ENCODE measurements at regions not wholly inside any gene's neighbourhood (a gene's known extent, or its start where the extent isn't known, plus 50 kb on each side); places are given as distances from the start of the nearest gene placed in this dataset.
"Not testable (repeated sequence)": the region's sequence is repeated elsewhere in the genome, so short reads cannot be mapped to it uniquely, and the experiment has no call there.

DNA sequence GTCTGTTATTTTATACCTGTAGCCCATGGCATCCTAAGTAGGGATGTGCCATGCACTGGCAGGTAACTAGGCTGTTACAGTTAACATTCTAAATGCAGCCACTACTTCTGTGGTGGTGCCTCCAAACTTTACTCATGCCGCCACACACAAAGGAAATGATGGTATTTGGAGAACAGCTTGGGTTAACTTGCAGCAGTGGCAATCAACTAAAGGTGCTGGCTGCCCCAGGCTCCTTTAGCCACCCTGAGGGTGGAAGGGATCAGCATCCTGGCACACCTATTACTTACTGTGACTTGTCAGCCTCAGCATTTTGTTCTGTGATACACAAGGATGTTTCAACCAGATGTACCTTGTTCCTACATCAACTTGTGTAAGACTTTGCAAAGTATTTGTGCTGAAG is 221.8 kb upstream of the PPP1R3A start:
- in situ Hi-C loops (cut with MboI; ENCODE audit: low pct_unique_long_range_greater_than_20kb, low sequenced_read_pairs) = no loop called here
- no peak for DNase-seq

DNA sequence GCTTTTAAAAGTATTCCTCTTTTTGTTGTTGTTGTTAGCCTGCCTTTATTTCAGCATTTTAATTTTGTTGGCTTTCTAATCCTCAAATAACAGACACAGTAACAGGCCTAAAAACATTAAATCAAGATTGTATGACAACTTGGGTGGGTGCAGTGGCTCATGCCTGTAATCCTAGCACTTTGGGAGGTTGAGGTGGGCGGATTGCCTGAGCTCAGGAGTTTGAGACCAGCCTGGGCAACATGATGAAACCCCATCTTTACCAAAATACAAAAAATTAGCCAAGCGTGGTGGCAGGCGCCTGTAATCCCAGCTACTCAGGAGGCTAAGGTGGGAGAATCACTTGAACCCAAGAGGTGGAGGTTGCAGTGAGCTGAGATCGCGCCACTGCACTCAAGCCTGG is 220.9 kb upstream of the PPP1R3A start:
- DNase-seq; in situ Hi-C loops (cut with MboI; ENCODE audit: low pct_unique_long_range_greater_than_20kb, low sequenced_read_pairs): not testable (repeated sequence)

DNA sequence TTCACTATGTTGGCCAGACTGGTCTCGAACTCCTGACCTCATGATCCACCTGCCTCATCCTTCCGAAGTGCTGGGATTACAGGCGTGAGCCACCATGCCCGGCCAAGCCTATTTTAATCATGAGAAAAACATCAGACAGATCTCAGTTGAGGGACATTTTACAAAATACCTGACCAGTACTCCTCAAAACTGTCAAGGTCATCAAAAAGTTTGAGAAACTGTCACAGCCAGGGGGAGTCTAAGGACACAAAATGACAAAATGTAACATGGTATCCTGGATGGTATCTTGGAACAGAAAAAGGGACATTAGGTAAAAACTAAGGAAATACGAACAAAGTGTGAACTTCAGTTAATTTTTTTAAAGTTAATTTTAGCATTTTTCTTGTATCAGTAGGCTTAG is 219.8 kb upstream of the PPP1R3A start:
- in situ Hi-C loops (cut with MboI; ENCODE audit: low pct_unique_long_range_greater_than_20kb, low sequenced_read_pairs) = no loop called here
- no peak for DNase-seq

DNA sequence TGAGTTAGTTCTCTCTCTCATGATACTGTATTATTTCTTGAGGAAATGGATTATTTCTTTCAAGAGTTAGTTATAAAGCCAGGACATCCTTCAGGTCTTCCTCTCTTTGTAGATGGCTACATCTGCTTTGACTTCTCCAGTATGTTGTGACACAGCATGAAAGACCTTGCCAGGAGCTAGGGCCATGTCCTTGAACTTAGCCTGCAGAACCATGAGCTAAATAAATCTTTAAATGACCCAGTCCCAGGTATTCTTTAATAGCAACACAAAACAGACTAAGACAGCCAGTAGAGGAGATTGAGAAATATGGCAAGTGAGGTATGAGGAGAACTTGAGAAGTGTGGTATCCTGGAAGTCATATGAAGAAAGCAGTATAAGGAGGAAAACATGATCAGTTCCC is 214.9 kb upstream of the PPP1R3A start:
- in situ Hi-C loops (cut with MboI; ENCODE audit: low pct_unique_long_range_greater_than_20kb, low sequenced_read_pairs) = no loop called here

DNA sequence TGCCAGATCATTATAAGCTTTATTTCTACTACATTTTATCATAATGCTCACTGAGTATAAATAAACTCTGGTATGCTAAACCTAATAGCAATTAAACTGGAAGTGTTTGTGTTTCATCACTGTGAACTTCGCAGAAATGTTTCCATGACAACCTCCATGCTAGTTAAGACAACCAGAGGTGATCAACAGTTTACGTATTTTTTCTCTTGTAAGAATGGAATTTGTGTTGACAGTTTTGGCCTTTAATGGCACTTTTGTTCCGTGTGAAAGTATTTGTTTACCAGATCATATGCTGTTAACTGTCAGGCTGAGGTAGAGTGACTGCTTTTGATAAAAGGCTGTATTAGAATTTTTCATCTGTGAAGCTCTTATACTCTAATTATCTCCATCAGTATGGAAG is 212.1 kb upstream of the PPP1R3A start:
- DNase-seq = no peak
- in situ Hi-C loops (cut with MboI; ENCODE audit: low pct_unique_long_range_greater_than_20kb, low sequenced_read_pairs) = no loop called here

More for the DNA sequence above, 214.9 kb upstream of the PPP1R3A start:
- no peak for DNase-seq

DNA sequence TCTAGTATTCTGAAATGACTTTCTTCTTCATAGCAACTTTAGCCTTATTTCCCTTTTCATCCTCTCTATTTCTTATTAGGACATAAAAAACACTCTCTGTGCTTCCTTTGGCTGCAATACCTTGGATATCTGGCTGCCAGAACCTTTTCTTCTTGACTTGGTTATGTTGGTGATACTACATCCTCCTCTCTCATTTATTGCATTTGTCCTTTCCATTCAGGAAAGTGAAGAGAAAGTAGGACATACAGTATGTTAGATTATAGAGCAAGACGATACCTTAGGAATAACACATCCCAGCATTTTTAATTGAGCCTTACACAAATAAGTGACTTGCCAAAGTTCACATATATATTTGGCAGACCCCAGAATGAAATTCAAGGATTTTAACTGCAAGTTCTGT is 210.1 kb upstream of the PPP1R3A start:
- in situ Hi-C loops (cut with MboI; ENCODE audit: low pct_unique_long_range_greater_than_20kb, low sequenced_read_pairs) = no loop called here
- no peak for DNase-seq

DNA sequence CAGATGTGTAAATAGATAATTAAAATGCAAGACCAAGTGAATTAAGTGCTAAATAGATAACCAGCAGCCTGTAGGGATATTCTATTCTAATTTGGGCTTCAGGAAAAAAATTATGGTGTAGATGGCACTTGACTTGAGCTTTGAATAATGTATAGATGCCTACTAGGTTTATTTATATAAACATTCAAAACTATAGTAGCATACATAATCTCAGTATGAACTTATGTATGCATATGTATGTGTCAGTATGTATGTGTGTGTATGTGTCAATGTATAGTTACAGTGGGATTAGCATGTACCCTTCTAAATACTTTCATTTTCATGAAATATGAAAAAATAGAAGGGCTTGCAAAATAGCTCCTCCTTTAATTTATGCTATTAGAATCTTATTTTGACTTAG is 207.3 kb upstream of the PPP1R3A start:
- in situ Hi-C loops (cut with MboI; ENCODE audit: low pct_unique_long_range_greater_than_20kb, low sequenced_read_pairs) = no loop called here
- no peak for DNase-seq

DNA sequence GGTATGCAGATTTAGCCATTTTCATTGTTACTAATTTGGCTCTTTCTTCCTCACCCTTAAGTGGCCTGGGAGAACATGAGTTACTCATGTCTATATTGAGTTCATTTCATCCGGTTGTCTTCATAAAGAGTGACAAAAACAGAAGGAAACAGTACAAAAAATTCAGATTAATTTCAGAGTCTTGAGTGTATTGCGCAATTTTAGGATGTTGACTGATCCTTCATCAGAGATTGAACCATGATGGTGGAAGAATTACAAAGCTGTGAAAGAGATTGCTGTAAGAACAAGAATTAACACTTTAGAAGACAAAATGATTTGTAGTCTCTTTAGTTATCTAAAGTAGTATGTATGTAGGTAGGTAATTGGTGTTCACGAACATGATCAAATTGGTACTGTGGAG is 194.0 kb upstream of the PPP1R3A start:
- in situ Hi-C loops (cut with MboI; ENCODE audit: low pct_unique_long_range_greater_than_20kb, low sequenced_read_pairs) = no loop called here
- DNase-seq = no peak

DNA sequence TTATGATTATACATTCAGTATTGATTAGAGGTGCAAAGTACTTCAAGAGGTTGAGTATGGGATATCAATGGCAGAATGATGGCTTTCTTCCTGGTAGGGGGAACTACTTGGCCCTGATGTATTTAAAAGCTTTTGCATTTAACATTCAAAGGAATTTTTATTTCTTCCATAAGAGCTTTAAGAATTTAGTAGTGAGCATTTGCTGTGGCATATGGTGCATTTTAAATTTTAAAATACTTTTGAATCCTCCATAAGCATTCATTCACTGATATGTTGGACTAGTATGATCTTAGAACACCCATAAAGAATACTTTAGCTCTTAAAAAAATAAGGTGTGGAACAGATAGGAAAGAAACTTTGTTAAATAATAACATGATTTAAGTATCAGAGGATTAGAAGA is 191.9 kb upstream of the PPP1R3A start:
- in situ Hi-C loops (cut with MboI; ENCODE audit: low pct_unique_long_range_greater_than_20kb, low sequenced_read_pairs) = no loop called here

DNA sequence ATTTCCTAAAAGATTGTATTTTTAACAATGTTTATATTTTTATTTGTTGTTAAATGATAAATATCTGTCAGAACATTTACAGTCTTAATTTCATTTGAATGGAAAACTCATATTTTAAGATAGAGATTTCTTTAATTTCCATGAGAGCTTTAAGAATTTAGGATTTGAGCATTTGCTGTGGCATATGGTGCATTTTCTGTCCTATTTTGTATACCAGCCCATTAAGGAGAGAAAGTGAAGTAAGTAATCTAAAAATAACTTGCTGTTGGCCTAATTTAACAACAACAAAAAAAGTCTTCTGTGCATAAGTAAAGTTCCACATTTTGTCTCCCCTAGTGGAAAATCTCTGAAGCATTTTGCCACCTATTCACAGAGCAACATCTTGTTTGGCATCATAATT is 190.9 kb upstream of the PPP1R3A start:
- in situ Hi-C loops (cut with MboI; ENCODE audit: low pct_unique_long_range_greater_than_20kb, low sequenced_read_pairs) = no loop called here
- DNase-seq = peak; percentile 23

More for the DNA sequence above, 191.9 kb upstream of the PPP1R3A start:
- no peak for DNase-seq

DNA sequence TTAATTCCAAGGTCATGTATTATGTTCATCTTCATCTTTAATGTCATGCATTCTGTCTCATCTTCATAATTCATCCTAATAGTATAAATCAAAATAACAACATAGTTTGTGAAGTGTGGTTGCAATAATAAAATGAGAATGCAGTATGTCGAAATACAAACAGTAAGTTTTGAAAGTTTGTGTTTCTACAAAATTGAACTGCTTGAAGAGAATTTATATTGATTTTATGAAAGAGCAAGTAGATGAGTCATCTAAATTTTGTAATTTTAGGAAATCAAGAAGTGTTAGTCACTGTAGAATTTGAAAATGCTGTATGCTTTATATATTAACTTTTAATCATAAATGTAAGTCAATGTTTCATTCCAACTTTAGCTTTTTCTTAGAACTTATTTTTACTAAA is 190.5 kb upstream of the PPP1R3A start:
- in situ Hi-C loops (cut with MboI; ENCODE audit: low pct_unique_long_range_greater_than_20kb, low sequenced_read_pairs) = no loop called here
- no peak for DNase-seq

DNA sequence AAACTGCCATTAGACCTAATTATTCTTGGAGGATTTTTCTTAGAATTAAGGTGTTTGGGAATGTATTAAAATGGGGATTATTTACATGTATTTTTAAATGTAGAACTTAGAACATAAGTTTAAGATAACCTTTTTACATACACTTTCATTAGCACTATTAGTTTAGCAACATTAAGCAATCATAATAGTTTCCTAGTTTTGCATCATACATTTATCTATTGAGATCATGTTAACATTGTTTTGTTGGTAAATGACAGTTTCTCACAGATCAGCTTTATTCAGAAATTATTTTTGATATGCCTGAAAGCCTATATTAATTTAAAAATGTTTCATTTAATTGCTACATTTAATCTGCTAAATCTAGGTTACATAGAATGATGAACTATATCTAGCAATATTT is 189.7 kb upstream of the PPP1R3A start:
- in situ Hi-C loops (cut with MboI; ENCODE audit: low pct_unique_long_range_greater_than_20kb, low sequenced_read_pairs) = no loop called here
- no peak for DNase-seq

DNA sequence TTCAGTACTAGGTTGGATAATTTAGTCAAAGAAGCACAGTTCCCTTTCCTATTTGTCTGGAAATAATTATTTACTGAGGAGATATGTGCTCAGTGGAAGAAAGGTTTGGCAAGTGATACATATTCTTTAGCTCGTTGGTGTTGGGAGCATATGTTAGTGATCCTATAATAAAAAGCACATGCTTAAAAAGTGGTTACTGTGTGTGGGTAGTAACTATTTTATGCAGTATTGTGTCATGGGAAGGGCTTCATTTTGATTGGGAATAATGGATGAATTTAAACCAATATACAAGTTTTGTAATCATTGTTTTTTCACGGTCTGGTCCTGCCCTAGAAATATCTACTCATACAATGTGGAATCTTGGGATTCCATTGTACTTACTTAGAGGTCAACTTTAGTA is 188.7 kb upstream of the PPP1R3A start:
- DNase-seq = no peak
- in situ Hi-C loops (cut with MboI; ENCODE audit: low pct_unique_long_range_greater_than_20kb, low sequenced_read_pairs) = no loop called here

DNA sequence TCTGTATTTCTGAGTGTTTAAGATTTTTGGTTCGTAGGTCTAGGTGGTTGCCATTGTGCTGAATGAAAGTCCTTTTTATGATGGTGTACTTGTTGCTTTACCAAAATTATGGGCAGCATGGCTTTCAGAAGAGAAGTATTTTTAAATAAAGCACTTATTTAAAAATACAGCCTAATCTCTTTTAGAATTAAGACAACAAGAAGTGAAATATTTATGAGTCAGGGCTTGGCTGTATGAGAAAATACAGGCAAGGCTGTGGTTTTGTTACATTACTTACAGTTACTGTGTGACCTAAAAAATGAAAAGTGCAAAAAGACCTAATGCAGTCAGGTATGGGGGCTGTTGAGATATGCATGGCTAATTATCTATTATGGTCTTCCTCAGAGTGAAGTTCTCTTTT is 185.2 kb upstream of the PPP1R3A start:
- in situ Hi-C loops (cut with MboI; ENCODE audit: low pct_unique_long_range_greater_than_20kb, low sequenced_read_pairs) = no loop called here
- DNase-seq = peak; percentile 26

DNA sequence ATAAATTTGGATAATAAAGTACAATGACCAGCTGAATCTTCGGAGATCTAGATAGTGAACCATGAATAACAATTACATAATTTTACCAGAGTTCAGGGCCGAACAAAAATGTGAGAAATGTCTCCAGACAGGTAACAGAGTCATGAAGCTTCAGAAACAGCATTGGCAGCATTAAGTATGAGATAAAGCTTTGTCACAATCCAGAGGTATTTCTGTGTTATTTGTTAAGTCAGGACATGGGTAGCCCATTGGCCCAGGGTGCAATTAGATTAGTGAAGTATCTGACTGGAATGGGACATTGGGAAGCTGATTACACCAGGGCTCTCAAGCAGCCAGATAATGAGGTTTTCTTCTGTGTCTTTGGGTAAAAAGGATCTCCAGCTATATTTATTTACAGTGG is 184.2 kb upstream of the PPP1R3A start:
- DNase-seq = no peak
- in situ Hi-C loops (cut with MboI; ENCODE audit: low pct_unique_long_range_greater_than_20kb, low sequenced_read_pairs) = no loop called here

DNA sequence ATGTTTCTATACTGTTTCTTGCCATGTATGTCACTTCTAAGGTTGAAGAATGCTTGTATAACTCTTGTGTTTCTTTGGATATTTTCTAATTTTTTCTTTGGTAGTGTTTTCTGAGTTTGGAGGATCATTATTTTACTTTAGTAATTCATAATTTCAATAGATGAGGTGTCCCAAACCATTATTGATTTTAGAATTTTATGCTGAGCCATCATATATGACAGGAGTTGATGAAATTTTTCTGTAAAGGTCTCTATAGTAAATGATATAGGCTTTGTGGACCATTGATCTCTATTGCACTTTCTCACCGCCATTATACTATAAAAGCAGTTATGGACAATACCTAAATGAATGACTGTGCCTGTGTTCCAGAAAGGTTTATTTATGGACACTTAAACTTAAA is 183.3 kb upstream of the PPP1R3A start:
- in situ Hi-C loops (cut with MboI; ENCODE audit: low pct_unique_long_range_greater_than_20kb, low sequenced_read_pairs) = no loop called here
- DNase-seq = no peak

DNA sequence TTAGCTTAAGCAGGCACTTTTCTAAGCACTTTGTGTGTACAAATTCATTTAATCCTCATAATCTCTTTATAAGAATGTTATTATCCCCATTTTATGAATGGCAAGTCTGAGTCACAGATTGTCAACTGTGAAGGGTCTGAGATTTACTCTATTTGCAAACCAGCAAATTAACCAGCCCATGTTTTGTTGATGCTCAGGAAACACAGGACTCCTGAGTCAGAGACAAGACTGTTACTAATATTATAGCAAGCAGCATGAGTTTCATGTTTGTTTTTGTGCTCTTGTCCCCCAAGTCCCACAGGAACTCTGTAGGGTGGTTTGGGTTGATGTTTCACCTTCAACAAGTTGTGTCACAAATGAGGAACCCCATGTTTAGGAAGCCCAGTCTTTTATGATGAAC is 182.0 kb upstream of the PPP1R3A start:
- in situ Hi-C loops (cut with MboI; ENCODE audit: low pct_unique_long_range_greater_than_20kb, low sequenced_read_pairs) = no loop called here

DNA sequence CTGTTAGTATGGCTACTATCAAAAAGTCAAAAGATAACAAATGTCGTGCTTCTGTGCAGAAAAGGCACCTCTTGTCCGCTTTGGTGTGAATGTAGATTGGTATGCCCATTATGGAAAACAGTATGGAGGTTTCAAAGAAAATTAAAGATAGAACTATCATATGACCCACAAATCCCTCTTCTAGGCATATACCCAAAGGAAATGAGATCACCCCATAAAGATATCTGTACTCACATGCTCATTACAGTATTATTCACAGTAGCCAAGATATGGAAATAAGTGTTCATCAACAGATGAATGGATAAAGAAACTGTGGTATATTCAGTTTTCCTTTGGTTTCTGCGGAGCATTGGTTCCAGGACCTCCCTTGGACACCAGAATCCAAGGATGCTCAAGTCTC is 180.5 kb upstream of the PPP1R3A start:
- in situ Hi-C loops (cut with MboI; ENCODE audit: low pct_unique_long_range_greater_than_20kb, low sequenced_read_pairs) = loop anchor here (25.0 kb wide), 1 partner anchor 313 kb away; the partner anchor contains the start of gene FOXP2
- DNase-seq = no peak

More for the DNA sequence above, 182.0 kb upstream of the PPP1R3A start:
- no peak for DNase-seq

DNA sequence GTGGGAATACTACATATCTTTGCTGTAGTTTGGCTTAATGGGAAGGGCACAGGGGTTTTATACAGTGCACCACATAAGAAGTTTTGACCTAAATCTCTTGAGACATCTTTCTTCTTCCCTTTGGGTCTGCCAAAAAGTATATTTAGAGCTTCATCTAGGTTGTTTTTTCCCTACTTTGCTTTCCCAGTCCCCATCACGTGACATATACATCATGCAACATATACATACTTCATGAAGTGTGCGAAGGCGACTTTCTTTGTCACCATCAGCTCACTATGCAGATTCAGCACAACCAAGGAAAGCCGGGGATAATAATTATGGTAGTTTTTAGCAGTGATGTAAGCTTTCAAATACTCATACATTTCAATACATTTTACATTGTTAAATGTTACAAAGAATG is 177.1 kb upstream of the PPP1R3A start:
- DNase-seq = no peak
- in situ Hi-C loops (cut with MboI; ENCODE audit: low pct_unique_long_range_greater_than_20kb, low sequenced_read_pairs) = loop anchor here (25.0 kb wide), 1 partner anchor 316 kb away; the partner anchor contains the start of gene FOXP2

DNA sequence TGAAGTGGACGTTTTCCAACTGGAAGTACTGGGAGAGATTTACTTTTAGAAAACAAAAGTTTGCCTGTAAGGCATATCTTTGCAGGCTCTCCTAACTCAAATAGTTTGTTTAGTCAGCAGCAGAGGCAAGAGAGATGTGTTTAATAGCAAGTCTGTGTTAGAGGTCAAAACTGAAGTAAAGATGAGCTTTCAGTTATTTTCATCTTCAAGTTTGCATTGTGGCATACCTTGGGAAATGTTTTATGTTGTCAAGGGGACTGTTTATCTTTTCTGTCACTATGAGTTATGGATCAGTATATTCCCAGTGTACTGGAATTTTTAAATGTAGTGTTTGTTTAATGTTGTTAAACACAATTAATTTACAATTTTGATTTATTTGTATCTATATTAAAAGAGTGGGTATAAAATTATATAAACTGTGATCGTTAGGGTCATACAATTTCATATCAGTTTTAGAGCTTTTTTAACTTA is 169.7 kb upstream of the PPP1R3A start:
- DNase-seq = no peak
- in situ Hi-C loops (cut with MboI; ENCODE audit: low pct_unique_long_range_greater_than_20kb, low sequenced_read_pairs) = loop anchor here (25.0 kb wide), 1 partner anchor 324 kb away; the partner anchor contains the start of gene FOXP2

DNA sequence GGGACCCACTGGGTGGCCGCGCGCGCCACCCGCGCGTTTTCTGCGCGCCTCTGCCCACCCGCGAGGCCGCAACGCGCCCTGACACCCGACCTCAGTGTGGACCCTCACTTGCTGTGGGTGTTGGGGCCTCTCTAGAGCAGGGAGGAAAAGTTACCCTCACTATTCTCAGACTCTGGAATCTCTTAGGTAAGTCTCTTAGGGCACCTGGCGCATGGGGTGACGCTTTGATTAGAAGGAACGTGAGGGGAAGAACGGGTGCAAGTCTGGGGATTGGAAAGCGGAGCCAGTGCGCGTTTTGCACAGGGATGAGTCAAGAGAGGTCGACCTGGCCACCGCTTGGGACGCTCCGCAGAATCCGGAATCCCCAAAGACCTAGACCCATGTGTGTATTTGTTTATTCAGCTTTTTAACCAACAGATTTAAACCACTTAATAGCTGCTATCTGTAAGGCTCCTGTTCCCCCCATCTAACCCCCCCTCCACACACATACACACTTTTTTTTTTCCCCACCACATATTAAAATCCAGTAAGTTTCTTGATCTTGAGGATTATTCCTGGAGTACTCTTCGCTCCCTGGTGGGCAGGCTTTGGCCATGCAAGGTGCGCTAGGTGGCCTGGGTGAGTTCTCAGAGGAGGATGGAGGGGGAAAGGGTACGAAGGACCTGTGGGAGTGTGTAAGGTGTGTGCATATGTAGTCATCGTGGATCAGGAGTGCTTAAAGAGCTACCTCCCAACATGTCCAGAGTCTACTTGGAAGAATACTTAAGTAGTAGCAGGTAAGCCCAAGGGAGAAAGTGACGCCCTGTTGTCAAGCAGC is 169.1 kb upstream of the PPP1R3A start:
- in situ Hi-C loops (cut with MboI; ENCODE audit: low pct_unique_long_range_greater_than_20kb, low sequenced_read_pairs) = loop anchor here (25.0 kb wide), 1 partner anchor 324 kb away; the partner anchor contains the start of gene FOXP2
- DNase-seq = peak; percentile 52
